MM.1S (cell line): ENCODE measurements at regions not wholly inside any gene's neighbourhood (a gene's known extent, or its start where the extent isn't known, plus 50 kb on each side); places are given as distances from the start of the nearest gene placed in this dataset.

Source experiments
- EZH2 ChIP-seq: fragments of 300-600 bp; sonication (generic); optimal IDR thresholded peaks from 2 replicates; pipeline ENCODE3; 2017; ENCODE audit warnings: low read depth, mild to moderate bottlenecking, antibody characterized with exemption, low read length, mixed read lengths
- EZH2phosphoT487 ChIP-seq: fragments of 300-600 bp; sonication (generic); IDR thresholded peaks from 2 replicates; pipeline ENCODE4 v1.6.1; 2018; ENCODE audit warnings: antibody characterized with exemption, low read length
- TF ChIP-seq, protein P1 (sequence below): fragments of 300-600 bp; sonication (generic); IDR thresholded peaks from 2 replicates; pipeline ENCODE4 v1.5.1; 2016; ENCODE audit warnings: antibody characterized with exemption, low read length, mixed read lengths

DNA sequence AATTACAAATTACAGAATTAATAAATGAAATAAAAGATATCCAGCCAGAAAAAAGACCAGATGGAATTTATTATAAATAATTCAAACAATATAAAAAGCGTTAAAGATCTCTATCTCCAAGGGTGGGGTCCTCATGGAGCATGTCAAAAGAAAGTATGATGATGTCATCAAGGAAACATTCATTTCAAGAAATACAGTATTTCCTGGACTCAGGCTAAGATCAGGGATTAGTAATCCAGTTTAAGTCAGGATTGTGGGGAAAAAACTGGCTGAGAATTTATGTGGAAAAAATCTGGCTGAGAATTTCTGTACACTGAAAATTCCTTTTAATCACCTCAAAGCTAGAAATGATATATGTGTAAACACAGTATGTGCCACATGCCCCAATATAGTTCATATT is 1075.3 kb downstream of the XPNPEP1 start:
- TF ChIP-seq, protein P1, sequence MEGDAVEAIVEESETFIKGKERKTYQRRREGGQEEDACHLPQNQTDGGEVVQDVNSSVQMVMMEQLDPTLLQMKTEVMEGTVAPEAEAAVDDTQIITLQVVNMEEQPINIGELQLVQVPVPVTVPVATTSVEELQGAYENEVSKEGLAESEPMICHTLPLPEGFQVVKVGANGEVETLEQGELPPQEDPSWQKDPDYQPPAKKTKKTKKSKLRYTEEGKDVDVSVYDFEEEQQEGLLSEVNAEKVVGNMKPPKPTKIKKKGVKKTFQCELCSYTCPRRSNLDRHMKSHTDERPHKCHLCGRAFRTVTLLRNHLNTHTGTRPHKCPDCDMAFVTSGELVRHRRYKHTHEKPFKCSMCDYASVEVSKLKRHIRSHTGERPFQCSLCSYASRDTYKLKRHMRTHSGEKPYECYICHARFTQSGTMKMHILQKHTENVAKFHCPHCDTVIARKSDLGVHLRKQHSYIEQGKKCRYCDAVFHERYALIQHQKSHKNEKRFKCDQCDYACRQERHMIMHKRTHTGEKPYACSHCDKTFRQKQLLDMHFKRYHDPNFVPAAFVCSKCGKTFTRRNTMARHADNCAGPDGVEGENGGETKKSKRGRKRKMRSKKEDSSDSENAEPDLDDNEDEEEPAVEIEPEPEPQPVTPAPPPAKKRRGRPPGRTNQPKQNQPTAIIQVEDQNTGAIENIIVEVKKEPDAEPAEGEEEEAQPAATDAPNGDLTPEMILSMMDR: no peak
- TF ChIP-seq EZH2phosphoT487 (no peak), EZH2 (no peak)
